GM11168 (cell line): ENCODE measurements at regions not wholly inside any gene's neighbourhood (a gene's known extent, or its start where the extent isn't known, plus 50 kb on each side); places are given as distances from the start of the nearest gene placed in this dataset.
"Not testable (repeated sequence)": the region's sequence is repeated elsewhere in the genome, so short reads cannot be mapped to it uniquely, and the experiment has no call there.

ENCODE experiments used
- in situ Hi-C: fragments of 300-500 bp; cut with MboI; formaldehyde crosslinking; loops from one replicate; pipeline ENCODE4 v1.12.0; 2022; ENCODE audit warnings: low sequenced_read_pairs; ENCODE audit not compliant: unreplicated experiment

- in situ Hi-C loops = no loop called here
Observed at GRCh38 chr13:44141725-44142539, 231.7 kb upstream of the SERP2 start.

GRCh38 chr13:44142540-44142867, 231.1 kb upstream of the SERP2 start:
- in situ Hi-C loops = no loop called here

GRCh38 chr13:44142941-44143665, 230.5 kb upstream of the SERP2 start:
- in situ Hi-C loops = no loop called here

GRCh38 chr13:44146138-44146537, 227.5 kb upstream of the SERP2 start:
- in situ Hi-C loops = no loop called here

- in situ Hi-C loops = no loop called here
Observed at GRCh38 chr13:44147233-44147632, 226.4 kb upstream of the SERP2 start.

- in situ Hi-C loops = no loop called here
Observed at GRCh38 chr13:44147648-44148047, 226.0 kb upstream of the SERP2 start.

GRCh38 chr13:44148159-44148914, 225.3 kb upstream of the SERP2 start:
- in situ Hi-C loops = no loop called here

- in situ Hi-C loops = not testable (repeated sequence)
Observed at GRCh38 chr13:44149231-44149630, 224.4 kb upstream of the SERP2 start.

- in situ Hi-C loops = no loop called here
Observed at GRCh38 chr13:44149821-44150220, 223.8 kb upstream of the SERP2 start.

GRCh38 chr13:44151474-44151873, 222.2 kb upstream of the SERP2 start:
- in situ Hi-C loops = no loop called here

GRCh38 chr13:44153496-44153895, 220.1 kb upstream of the SERP2 start:
- in situ Hi-C loops = no loop called here

- in situ Hi-C loops = no loop called here
Observed at GRCh38 chr13:44155422-44156293, 218.0 kb upstream of the SERP2 start.

GRCh38 chr13:44156294-44156658, 217.3 kb upstream of the SERP2 start:
- in situ Hi-C loops = no loop called here

- in situ Hi-C loops = no loop called here
Observed at GRCh38 chr13:44157606-44158005, 216.0 kb upstream of the SERP2 start.

- in situ Hi-C loops = no loop called here
Observed at GRCh38 chr13:44158098-44158521, 215.5 kb upstream of the SERP2 start.

GRCh38 chr13:44158881-44159632, 214.6 kb upstream of the SERP2 start:
- in situ Hi-C loops = no loop called here

GRCh38 chr13:44159633-44160279, 213.9 kb upstream of the SERP2 start:
- in situ Hi-C loops = no loop called here

- in situ Hi-C loops = no loop called here
Observed at GRCh38 chr13:44160591-44161191, 212.9 kb upstream of the SERP2 start.

GRCh38 chr13:44163108-44163507, 210.5 kb upstream of the SERP2 start:
- in situ Hi-C loops = no loop called here
